IMR-90 (cell line): ENCODE measurements at regions not wholly inside any gene's neighbourhood (a gene's known extent, or its start where the extent isn't known, plus 50 kb on each side); places are given as distances from the start of the nearest gene placed in this dataset.
A peak's percentile ranks its signal among the peaks of the same experiment; 100 is the strongest.

Source experiments
- ATAC-seq: fragments of 200-7000 bp; cut with Tn5 transposase; 2 replicates; pipeline ENCODE4 v1.9.1; 2020; ENCODE audit warnings: low read depth, mild to moderate bottlenecking, moderate library complexity
- BruUV-seq: library from RNA; stranded (reverse); fragments of 400-500 nt; replicated peaks from 2 replicates; lab custom pipeline; 2021; lab: Mats Ljungman, UMichigan
- CTCF ChIA-PET: fragments of 300-600 bp; formaldehyde crosslinking; extraction: SDS; loops from one replicate; lab custom pipeline; 2021; ENCODE audit warnings: antibody characterized with exemption; lab: Yijun Ruan, JAX
- POLR2A ChIA-PET: fragments of 300-600 bp; sonication (Branson Sonifier 250); formaldehyde crosslinking; loops from one replicate; lab custom pipeline; 2022; ENCODE audit warnings: antibody characterized with exemption; ENCODE audit not compliant: unreplicated experiment; lab: Charles Lee
- DNase-seq: peaks from one replicate; pipeline ENCODE4 v3.0.0; 2013
- H2AFZ ChIP-seq: replicated peaks from 2 replicates; pipeline ENCODE3; 2013; ENCODE audit warnings: low read length, mild to moderate bottlenecking; ENCODE audit not compliant: poor library complexity
- H2AK5ac ChIP-seq: 2 replicates; pipeline ENCODE4 v1.6.1; 2013; ENCODE audit warnings: low read depth, low read length, inconsistent platforms
- H2AK9ac ChIP-seq: replicated peaks from 2 replicates; pipeline ENCODE3; 2013; ENCODE audit warnings: mild to moderate bottlenecking, low read depth, low read length, moderate library complexity; ENCODE audit not compliant: poor library complexity
- H2BK120ac ChIP-seq: 2 replicates; pipeline ENCODE4 v1.6.1; 2013; ENCODE audit warnings: low read depth, low read length, inconsistent platforms
- H2BK15ac ChIP-seq: 3 replicates; pipeline ENCODE4 v1.6.1; 2013; ENCODE audit warnings: low read depth, low read length, inconsistent platforms
- H2BK20ac ChIP-seq: 2 replicates; pipeline ENCODE4 v1.6.1; 2013; ENCODE audit warnings: low read depth, mild to moderate bottlenecking, inconsistent platforms, low read length, moderate library complexity
- H2BK5ac ChIP-seq: 2 replicates; pipeline ENCODE4 v1.6.1; 2013; ENCODE audit warnings: mild to moderate bottlenecking, low read depth, low read length, inconsistent platforms; ENCODE audit not compliant: poor library complexity, severe bottlenecking
- H3K14ac ChIP-seq: replicated peaks from 2 replicates; pipeline ENCODE4 v1.6.1; 2013; ENCODE audit warnings: low read depth, low read length, inconsistent platforms
- H3K18ac ChIP-seq: 2 replicates; pipeline ENCODE4 v1.6.1; 2013; ENCODE audit warnings: low read depth, low read length, control low read depth
- H3K23ac ChIP-seq: 2 replicates; pipeline ENCODE4 v1.6.1; 2013; ENCODE audit warnings: low read depth, low read length, inconsistent platforms
- H3K27ac ChIP-seq: 2 replicates; pipeline ENCODE4 v1.5.1; 2013; ENCODE audit warnings: mild to moderate bottlenecking, control low read depth, low read length; ENCODE audit not compliant: insufficient read depth
- H3K27me3 ChIP-seq: 2 replicates; pipeline ENCODE4 v1.6.1; 2013; ENCODE audit warnings: low read length; ENCODE audit not compliant: control insufficient read depth, insufficient read depth
- H3K36me3 ChIP-seq: 2 replicates; pipeline ENCODE4 v1.6.1; 2013; ENCODE audit warnings: low read length, mixed read lengths; ENCODE audit not compliant: control insufficient read depth, insufficient read depth
- H3K4ac ChIP-seq: 2 replicates; pipeline ENCODE4 v1.6.1; 2013; ENCODE audit warnings: low read depth, low read length, inconsistent platforms
- H3K4me1 ChIP-seq: 2 replicates; pipeline ENCODE4 v1.6.1; 2013; ENCODE audit warnings: low read length, mixed read lengths; ENCODE audit not compliant: control insufficient read depth, insufficient read depth
- H3K4me2 ChIP-seq: 2 replicates; pipeline ENCODE4 v1.6.1; 2013; ENCODE audit warnings: low read depth, mild to moderate bottlenecking, control low read depth, low read length, moderate library complexity
- H3K4me3 ChIP-seq: 2 replicates; pipeline ENCODE4 v1.5.1; 2013; ENCODE audit warnings: low read depth, mild to moderate bottlenecking, control low read depth, low read length, moderate library complexity; ENCODE audit not compliant: insufficient read depth
- H3K56ac ChIP-seq: 2 replicates; pipeline ENCODE4 v1.6.1; 2013; ENCODE audit warnings: low read length, inconsistent platforms; ENCODE audit not compliant: insufficient read depth; ENCODE audit errors: extremely low read depth
- H3K79me1 ChIP-seq, 2 experiments: 2 replicates each; pipeline ENCODE4 v1.6.1; 2013; ENCODE audit warnings: low read length in 2 of 2, inconsistent platforms in 1 of 2, low read depth in 1 of 2
- H3K9ac ChIP-seq: 2 replicates; pipeline ENCODE4 v1.6.1; 2013; ENCODE audit warnings: low read depth, low read length, control low read depth
- H3K9me1 ChIP-seq: 2 replicates; pipeline ENCODE4 v1.6.1; 2013; ENCODE audit warnings: low read length, inconsistent platforms; ENCODE audit not compliant: insufficient read depth
- H3K9me3 ChIP-seq: 2 replicates; pipeline ENCODE4 v1.6.1; 2013; ENCODE audit warnings: low read length; ENCODE audit not compliant: control insufficient read depth, insufficient read depth
- H4K20me1 ChIP-seq: 2 replicates; pipeline ENCODE4 v1.6.1; 2013; ENCODE audit warnings: low read length, inconsistent platforms; ENCODE audit not compliant: insufficient read depth
- H4K5ac ChIP-seq: 2 replicates; pipeline ENCODE4 v1.6.1; 2013; ENCODE audit warnings: mild to moderate bottlenecking, low read depth, low read length, control low read depth
- H4K8ac ChIP-seq, 2 experiments: 2 replicates each; pipeline ENCODE4 v1.6.1; 2013; ENCODE audit warnings: low read depth in 2 of 2, low read length in 2 of 2, control low read depth in 1 of 2, inconsistent platforms in 1 of 2
- H4K91ac ChIP-seq: 2 replicates; pipeline ENCODE4 v1.6.1; 2013; ENCODE audit warnings: low read depth, low read length, inconsistent platforms; ENCODE audit not compliant: insufficient read depth
- BHLHE40 ChIP-seq: fragments of 150-350 bp; IDR thresholded peaks from 2 replicates; pipeline ENCODE4 v1.6.1; 2016; ENCODE audit warnings: mild to moderate bottlenecking, low read depth, low read length
- CEBPB ChIP-seq: IDR thresholded peaks from 2 replicates; pipeline ENCODE4 v1.6.1; 2012; ENCODE audit warnings: low read depth, low read length, improper control_type of control experiment
- CHD1 ChIP-seq: IDR thresholded peaks from 2 replicates; pipeline ENCODE4 v1.6.1; 2012; ENCODE audit warnings: low read depth, low read length, improper control_type of control experiment
- FOS ChIP-seq: fragments of 150-350 bp; IDR thresholded peaks from 2 replicates; pipeline ENCODE4 v1.6.1; 2016; ENCODE audit warnings: low read depth, low read length
- MAFK ChIP-seq: IDR thresholded peaks from 2 replicates; pipeline ENCODE4 v1.6.1; 2012; ENCODE audit warnings: low read depth, low read length, improper control_type of control experiment
- MAZ ChIP-seq: IDR thresholded peaks from 2 replicates; pipeline ENCODE4 v1.6.1; 2012; ENCODE audit warnings: low read depth, mild to moderate bottlenecking, low read length, improper control_type of control experiment, moderate library complexity, borderline replicate concordance
- MXI1 ChIP-seq: IDR thresholded peaks from 2 replicates; pipeline ENCODE4 v1.6.1; 2012; ENCODE audit warnings: low read depth, mild to moderate bottlenecking, low read length, moderate library complexity, borderline replicate concordance
- NFE2L2 ChIP-seq: fragments of 150-350 bp; IDR thresholded peaks from 2 replicates; pipeline ENCODE4 v1.6.1; 2016; ENCODE audit warnings: low read depth, mild to moderate bottlenecking, low read length
- POLR2A ChIP-seq: IDR thresholded peaks from 2 replicates; pipeline ENCODE4 v1.6.1; 2012; ENCODE audit warnings: mild to moderate bottlenecking, low read depth, low read length
- RAD21 ChIP-seq: IDR thresholded peaks from 2 replicates; pipeline ENCODE4 v1.6.1; 2012; ENCODE audit warnings: low read length, improper control_type of control experiment
- RCOR1 ChIP-seq: IDR thresholded peaks from 2 replicates; pipeline ENCODE4 v1.6.1; 2012; ENCODE audit warnings: mild to moderate bottlenecking, low read length, improper control_type of control experiment; ENCODE audit not compliant: insufficient replicate concordance
- RFX5 ChIP-seq: IDR thresholded peaks from 2 replicates; pipeline ENCODE4 v1.8.0; 2012; ENCODE audit warnings: low read depth, mild to moderate bottlenecking, low read length, moderate library complexity
- SMC3 ChIP-seq: fragments of 150-350 bp; IDR thresholded peaks from 2 replicates; pipeline ENCODE4 v1.6.1; 2016; ENCODE audit warnings: low read depth, mild to moderate bottlenecking, antibody characterized with exemption, low read length, moderate library complexity
- USF2 ChIP-seq: fragments of 150-350 bp; IDR thresholded peaks from 2 replicates; pipeline ENCODE4 v1.6.1; 2017; ENCODE audit warnings: mild to moderate bottlenecking, antibody characterized with exemption, low read length, low read depth
- WGBS, 2 experiments: methylation state at CpG; one replicate each; pipeline versions ENCODE4 v1.1.5 to v1.1.7; 2013; ENCODE audit warnings: missing lambda C conversion rate in 2 of 2; ENCODE audit not compliant: insufficient read length in 1 of 2; ENCODE audit errors: extremely low coverage in 2 of 2; 5-methylcytosine and 5-hydroxymethylcytosine counted together
- dilution Hi-C: fragments of 300-500 bp; cut with HindIII; formaldehyde crosslinking; loops from one replicate; pipeline ENCODE4 v1.14.3; 2018; ENCODE audit warnings: low sequenced_read_pairs; ENCODE audit not compliant: unreplicated experiment
- in situ Hi-C: fragments of 300-500 bp; cut with MboI; formaldehyde crosslinking; loops from 3 replicates; pipeline ENCODE4 v1.14.3; 2019; ENCODE audit warnings: low sequenced_read_pairs, inconsistent platforms, mixed read lengths
- intact Hi-C: fragments of 100-400 bp; cut with micrococcal nuclease; formaldehyde crosslinking; loops from 2 replicates; pipeline ENCODE4 v1.10.0; 2022
- TF ChIP-seq, protein P1 (sequence below): fragments of 150-350 bp; IDR thresholded peaks from 2 replicates; pipeline ENCODE4 v1.6.1; 2016; ENCODE audit warnings: low read depth, mild to moderate bottlenecking, low read length, moderate library complexity, borderline replicate concordance
- TF ChIP-seq, protein P2 (sequence below): conservative IDR thresholded peaks from 2 replicates; pipeline ENCODE4 v1.5.1; 2012; ENCODE audit warnings: mild to moderate bottlenecking, low read depth, low read length, improper control_type of control experiment

DNA sequence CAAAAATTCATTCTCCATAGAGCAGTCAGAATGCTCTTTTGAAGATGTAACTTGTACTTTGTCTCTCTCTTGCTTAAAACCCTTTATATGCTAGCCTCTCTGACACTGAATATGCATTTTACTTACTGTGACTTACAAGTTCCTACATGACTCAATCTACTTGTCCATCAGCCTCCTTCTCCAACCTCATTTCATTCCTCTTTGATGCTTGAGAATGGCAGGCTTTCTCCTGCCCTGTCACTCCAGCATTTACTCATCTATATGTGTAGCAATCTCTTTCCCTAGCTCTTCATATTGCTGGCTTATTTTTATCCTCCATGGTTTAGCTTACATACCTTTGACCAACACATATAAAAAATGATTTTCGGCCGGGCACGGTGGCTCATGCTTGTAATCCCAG, 561.9 kb downstream of the CCER1 start:
- H3K4ac ChIP-seq: no peak overlapping the region
- no peak overlapping the region for H2BK120ac ChIP-seq
- H2BK15ac ChIP-seq: no peak overlapping the region
- peaks cover 4% of the 10 kb centered on the region; the same call in 1 of the 2 replicates for H3K9me3 ChIP-seq
- no peaks in the 10 kb centered on the region for H3K9me1 ChIP-seq
- no peak overlapping the region for H3K9ac ChIP-seq
- H3K27ac ChIP-seq: no peak overlapping the region
- no peak overlapping the region for H3K23ac ChIP-seq
- no peaks in the 10 kb centered on the region for H4K20me1 ChIP-seq
- H2AK5ac ChIP-seq: no peak overlapping the region
- no peak overlapping the region for H4K91ac ChIP-seq
- H3K18ac ChIP-seq: no peak overlapping the region
- BruUV-seq: no TSS peak
- H2BK5ac ChIP-seq: no peak overlapping the region
- H4K8ac ChIP-seq: no peak overlapping the region
- H3K4me1 ChIP-seq: no peaks in the 10 kb centered on the region
- no peak overlapping the region for H3K4me3 ChIP-seq
- no peaks in the 10 kb centered on the region for H3K36me3 ChIP-seq
- no peak overlapping the region for H2BK20ac ChIP-seq
- dilution Hi-C loops (no loop called here), intact Hi-C loops (no loop called here), in situ Hi-C loops (no loop called here)
- H4K5ac ChIP-seq: no peak overlapping the region
- H2AFZ ChIP-seq: no peak overlapping the region
- no peaks in the 10 kb centered on the region for H3K79me1 ChIP-seq
- TF ChIP-seq MAFK (no peak), FOS (no peak), MAZ (no peak), BHLHE40 (no peak), CHD1 (no peak), SMC3 (no peak), RCOR1 (no peak), RAD21 (no peak), RFX5 (no peak), NFE2L2 (no peak), POLR2A (no peak), CEBPB (no peak), MXI1 (no peak), USF2 (no peak)
- TF ChIP-seq, protein P1, sequence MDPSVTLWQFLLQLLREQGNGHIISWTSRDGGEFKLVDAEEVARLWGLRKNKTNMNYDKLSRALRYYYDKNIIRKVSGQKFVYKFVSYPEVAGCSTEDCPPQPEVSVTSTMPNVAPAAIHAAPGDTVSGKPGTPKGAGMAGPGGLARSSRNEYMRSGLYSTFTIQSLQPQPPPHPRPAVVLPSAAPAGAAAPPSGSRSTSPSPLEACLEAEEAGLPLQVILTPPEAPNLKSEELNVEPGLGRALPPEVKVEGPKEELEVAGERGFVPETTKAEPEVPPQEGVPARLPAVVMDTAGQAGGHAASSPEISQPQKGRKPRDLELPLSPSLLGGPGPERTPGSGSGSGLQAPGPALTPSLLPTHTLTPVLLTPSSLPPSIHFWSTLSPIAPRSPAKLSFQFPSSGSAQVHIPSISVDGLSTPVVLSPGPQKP: no peak
- TF ChIP-seq, protein P2, sequence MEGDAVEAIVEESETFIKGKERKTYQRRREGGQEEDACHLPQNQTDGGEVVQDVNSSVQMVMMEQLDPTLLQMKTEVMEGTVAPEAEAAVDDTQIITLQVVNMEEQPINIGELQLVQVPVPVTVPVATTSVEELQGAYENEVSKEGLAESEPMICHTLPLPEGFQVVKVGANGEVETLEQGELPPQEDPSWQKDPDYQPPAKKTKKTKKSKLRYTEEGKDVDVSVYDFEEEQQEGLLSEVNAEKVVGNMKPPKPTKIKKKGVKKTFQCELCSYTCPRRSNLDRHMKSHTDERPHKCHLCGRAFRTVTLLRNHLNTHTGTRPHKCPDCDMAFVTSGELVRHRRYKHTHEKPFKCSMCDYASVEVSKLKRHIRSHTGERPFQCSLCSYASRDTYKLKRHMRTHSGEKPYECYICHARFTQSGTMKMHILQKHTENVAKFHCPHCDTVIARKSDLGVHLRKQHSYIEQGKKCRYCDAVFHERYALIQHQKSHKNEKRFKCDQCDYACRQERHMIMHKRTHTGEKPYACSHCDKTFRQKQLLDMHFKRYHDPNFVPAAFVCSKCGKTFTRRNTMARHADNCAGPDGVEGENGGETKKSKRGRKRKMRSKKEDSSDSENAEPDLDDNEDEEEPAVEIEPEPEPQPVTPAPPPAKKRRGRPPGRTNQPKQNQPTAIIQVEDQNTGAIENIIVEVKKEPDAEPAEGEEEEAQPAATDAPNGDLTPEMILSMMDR: no peak
- no peak for ATAC-seq
- WGBS, 2 experiments: no CpG with 5 or more reads among the region's 3 CpGs
- no peak for DNase-seq
- no peaks in the 10 kb centered on the region for H3K27me3 ChIP-seq
- H2AK9ac ChIP-seq: no peak overlapping the region
- no peak overlapping the region for H3K56ac ChIP-seq
- H3K4me2 ChIP-seq: no peak overlapping the region
- 0 out of 2 replicates have a peak overlapping the region, but pooled peaks have one; percentile 9 for H3K14ac ChIP-seq
- ChIA-PET POLR2A (no interaction called here), CTCF (no interaction called here)
